Ectodermal cell (in vitro differentiated cells): ENCODE measurements at regions not wholly inside any gene's neighbourhood (a gene's known extent, or its start where the extent isn't known, plus 50 kb on each side); places are given as distances from the start of the nearest gene placed in this dataset.

Source experiments
- H3K27ac ChIP-seq: 2 replicates; pipeline ENCODE4 v1.7.0; 2013; ENCODE audit warnings: mild to moderate bottlenecking, low read depth, low read length; ENCODE audit not compliant: insufficient read depth, poor library complexity, severe bottlenecking
- H3K27me3 ChIP-seq: 2 replicates; pipeline ENCODE4 v1.7.0; 2013; ENCODE audit warnings: mild to moderate bottlenecking, low read length; ENCODE audit not compliant: insufficient read depth, control insufficient read depth, poor library complexity, severe bottlenecking
- H3K36me3 ChIP-seq: one replicate; pipeline ENCODE4 v1.7.0; 2013; ENCODE audit warnings: low read length; ENCODE audit not compliant: control insufficient read depth, insufficient read depth
- H3K4me1 ChIP-seq: one replicate; pipeline ENCODE4 v1.7.0; 2013; ENCODE audit warnings: low read length; ENCODE audit not compliant: control insufficient read depth, insufficient read depth
- H3K4me3 ChIP-seq: 2 replicates; pipeline ENCODE4 v1.7.0; 2013; ENCODE audit warnings: low read depth, low read length, control low read depth; ENCODE audit not compliant: insufficient read depth
- H3K9me3 ChIP-seq: 2 replicates; pipeline ENCODE4 v1.7.0; 2013; ENCODE audit warnings: mild to moderate bottlenecking, low read length, moderate library complexity; ENCODE audit not compliant: control insufficient read depth
- WGBS, 2 experiments: methylation state at CpG; one replicate each; pipeline ENCODE4 v1.1.7; 2013; ENCODE audit warnings: missing lambda C conversion rate in 2 of 2; 5-methylcytosine and 5-hydroxymethylcytosine counted together

GRCh38 chr10:8618834-8619233 is 564.3 kb downstream of the GATA3 start:
- no peaks in the 10 kb centered on the region for H3K36me3 ChIP-seq
- H3K9me3 ChIP-seq = no peaks in the 10 kb centered on the region
- WGBS, 2 experiments = 97% methylated on average over 4 of the region's 4 CpGs
- no peak overlapping the region for H3K27ac ChIP-seq
- H3K27me3 ChIP-seq = no peaks in the 10 kb centered on the region
- no peaks in the 10 kb centered on the region for H3K4me1 ChIP-seq
- no peak overlapping the region for H3K4me3 ChIP-seq

GRCh38 chr10:8628351-8628750 is 573.9 kb downstream of the GATA3 start:
- H3K27me3 ChIP-seq = no peaks in the 10 kb centered on the region
- H3K4me1 ChIP-seq = no peaks in the 10 kb centered on the region
- 60 to 62% methylated on average over 5 of the region's 5 CpGs for WGBS, 2 experiments
- no peaks in the 10 kb centered on the region for H3K9me3 ChIP-seq
- no peaks in the 10 kb centered on the region for H3K36me3 ChIP-seq
- H3K4me3 ChIP-seq = no peak overlapping the region
- no peak overlapping the region for H3K27ac ChIP-seq

GRCh38 chr10:8633909-8634308 is 579.4 kb downstream of the GATA3 start:
- no peaks in the 10 kb centered on the region for H3K4me1 ChIP-seq
- no peaks in the 10 kb centered on the region for H3K27me3 ChIP-seq
- H3K27ac ChIP-seq = no peak overlapping the region
- H3K9me3 ChIP-seq = no peaks in the 10 kb centered on the region
- WGBS, 2 experiments = 100% methylated on average over 1 of the region's 1 CpG; no CpG with 5 or more reads in 1 of the 2 experiments
- no peaks in the 10 kb centered on the region for H3K36me3 ChIP-seq
- no peak overlapping the region for H3K4me3 ChIP-seq

GRCh38 chr10:8636371-8636770 is 581.9 kb downstream of the GATA3 start:
- no peaks in the 10 kb centered on the region for H3K36me3 ChIP-seq
- no peak overlapping the region for H3K4me3 ChIP-seq
- H3K4me1 ChIP-seq = no peaks in the 10 kb centered on the region
- H3K9me3 ChIP-seq = no peaks in the 10 kb centered on the region
- WGBS, 2 experiments = 85 to 86% methylated on average over 9 of the region's 9 CpGs
- H3K27me3 ChIP-seq = no peaks in the 10 kb centered on the region
- no peak overlapping the region for H3K27ac ChIP-seq

- Histone ChIP-seq H3K36me3 (no peaks in the 10 kb centered on the region), H3K4me1 (no peaks in the 10 kb centered on the region), H3K4me3 (no peak overlapping the region), H3K27ac (no peak overlapping the region), H3K27me3 (no peaks in the 10 kb centered on the region), H3K9me3 (no peaks in the 10 kb centered on the region)
- WGBS, 2 experiments = 94 to 97% methylated on average over 4 of the region's 4 CpGs
These were observed 583.2 kb downstream of the GATA3 start for GRCh38 chr10:8637640-8638039.

- Histone ChIP-seq H3K27ac (no peak overlapping the region), H3K9me3 (no peaks in the 10 kb centered on the region), H3K36me3 (no peaks in the 10 kb centered on the region), H3K4me1 (no peaks in the 10 kb centered on the region), H3K27me3 (no peaks in the 10 kb centered on the region), H3K4me3 (no peak overlapping the region)
- 93 to 97% methylated on average over 4 of the region's 4 CpGs for WGBS, 2 experiments
These were observed 583.7 kb downstream of the GATA3 start for GRCh38 chr10:8638088-8638672.

- H3K36me3 ChIP-seq = no peaks in the 10 kb centered on the region
- no peaks in the 10 kb centered on the region for H3K9me3 ChIP-seq
- H3K27ac ChIP-seq = no peak overlapping the region
- H3K27me3 ChIP-seq = no peaks in the 10 kb centered on the region
- WGBS, 2 experiments = 93 to 94% methylated on average over 6 of the region's 6 CpGs
- no peaks in the 10 kb centered on the region for H3K4me1 ChIP-seq
- H3K4me3 ChIP-seq = no peak overlapping the region
These were observed 585.1 kb downstream of the GATA3 start for GRCh38 chr10:8639486-8640185.

GRCh38 chr10:8640301-8640700 is 585.8 kb downstream of the GATA3 start:
- Histone ChIP-seq H3K27me3 (no peaks in the 10 kb centered on the region), H3K27ac (no peak overlapping the region), H3K4me3 (no peak overlapping the region), H3K36me3 (no peaks in the 10 kb centered on the region), H3K4me1 (no peaks in the 10 kb centered on the region), H3K9me3 (no peaks in the 10 kb centered on the region)
- 92 to 96% methylated on average over 3 of the region's 3 CpGs for WGBS, 2 experiments

GRCh38 chr10:8640878-8641277 is 586.4 kb downstream of the GATA3 start:
- Histone ChIP-seq H3K27ac (no peak overlapping the region), H3K4me3 (no peak overlapping the region), H3K4me1 (no peaks in the 10 kb centered on the region), H3K9me3 (no peaks in the 10 kb centered on the region), H3K27me3 (no peaks in the 10 kb centered on the region), H3K36me3 (no peaks in the 10 kb centered on the region)

GRCh38 chr10:8656261-8656660 is 601.8 kb downstream of the GATA3 start:
- no peak overlapping the region for H3K27ac ChIP-seq
- H3K4me3 ChIP-seq = no peak overlapping the region
- 91% methylated on average over 4 of the region's 4 CpGs for WGBS, 2 experiments
- H3K4me1 ChIP-seq = no peaks in the 10 kb centered on the region
- no peaks in the 10 kb centered on the region for H3K9me3 ChIP-seq
- no peaks in the 10 kb centered on the region for H3K36me3 ChIP-seq
- no peaks in the 10 kb centered on the region for H3K27me3 ChIP-seq
